SK-N-SH treated with all-trans-retinoic acid at 6 μM for 48 hours (cell line): ENCODE measurements at regions not wholly inside any gene's neighbourhood (a gene's known extent, or its start where the extent isn't known, plus 50 kb on each side); places are given as distances from the start of the nearest gene placed in this dataset.

ENCODE experiments used
- ARNTL ChIP-seq: fragments of 450-650 bp; formaldehyde crosslinking; IDR thresholded peaks from 2 replicates; pipeline ENCODE4 v1.5.0; 2020; ENCODE audit warnings: low read depth, mild to moderate bottlenecking, moderate library complexity, borderline replicate concordance
- CSDC2 ChIP-seq: fragments of 250-450 bp; sonication (Bioruptor Pico); IDR thresholded peaks from 2 replicates; pipeline ENCODE4 v1.5.0; 2020; ENCODE audit warnings: mild to moderate bottlenecking, moderate library complexity
- GLIS3 ChIP-seq: fragments of 250-450 bp; sonication (Bioruptor Pico); IDR thresholded peaks from 2 replicates; pipeline ENCODE4 v1.5.0; 2020; ENCODE audit warnings: mild to moderate bottlenecking, moderate library complexity
- ISL1 ChIP-seq: fragments of 250-450 bp; sonication (Bioruptor Pico); IDR thresholded peaks from 2 replicates; pipeline ENCODE4 v2.1.2; 2022; ENCODE audit warnings: mild to moderate bottlenecking, moderate library complexity
- OSR1 ChIP-seq: fragments of 250-450 bp; sonication (Bioruptor Pico); IDR thresholded peaks from 2 replicates; pipeline ENCODE4 v1.8.0; 2022; ENCODE audit warnings: moderate library complexity, mild to moderate bottlenecking, inconsistent platforms
- PATZ1 ChIP-seq: fragments of 250-450 bp; sonication (Bioruptor Pico); IDR thresholded peaks from 2 replicates; pipeline ENCODE4 v1.8.0; 2020; ENCODE audit warnings: mild to moderate bottlenecking, moderate library complexity, borderline replicate concordance
- TCF4 ChIP-seq: fragments of 250-450 bp; sonication (Bioruptor Pico); IDR thresholded peaks from 2 replicates; pipeline ENCODE4 v1.8.0; 2021; ENCODE audit warnings: mild to moderate bottlenecking, moderate library complexity, borderline replicate concordance
- ZFP30 ChIP-seq: fragments of 450-650 bp; formaldehyde crosslinking; IDR thresholded peaks from 2 replicates; pipeline ENCODE4 v1.5.0; 2022; ENCODE audit warnings: mild to moderate bottlenecking, moderate library complexity
- ZNF70 ChIP-seq: fragments of 450-650 bp; formaldehyde crosslinking; IDR thresholded peaks from 2 replicates; pipeline ENCODE4 v1.5.0; 2020; ENCODE audit warnings: mild to moderate bottlenecking, moderate library complexity
- ZNF8 ChIP-seq: fragments of 450-650 bp; formaldehyde crosslinking; IDR thresholded peaks from 2 replicates; pipeline ENCODE4 v1.5.0; 2020; ENCODE audit warnings: mild to moderate bottlenecking, moderate library complexity

- TF ChIP-seq PATZ1 = no peak
- TF ChIP-seq ZNF8 (CRISPR knock-in tag) = no peak
- no peak for TF ChIP-seq ZNF70 (CRISPR knock-in tag)
- no peak for TF ChIP-seq ARNTL (CRISPR knock-in tag)
- TF ChIP-seq OSR1 (CRISPR knock-in tag) = no peak
- no peak for TF ChIP-seq GLIS3 (CRISPR knock-in tag)
- no peak for TF ChIP-seq TCF4 (CRISPR knock-in tag)
- TF ChIP-seq ISL1 (CRISPR knock-in tag) = no peak
- TF ChIP-seq CSDC2 (CRISPR knock-in tag) = no peak
- no peak for TF ChIP-seq ZFP30
Measured at GRCh38 chrX:39667191-39667590, 430.6 kb downstream of the BCOR start.
